HG02938 (cell line): ENCODE measurements at regions not wholly inside any gene's neighbourhood (a gene's known extent, or its start where the extent isn't known, plus 50 kb on each side); places are given as distances from the start of the nearest gene placed in this dataset.
"Not testable (repeated sequence)": the region's sequence is repeated elsewhere in the genome, so short reads cannot be mapped to it uniquely, and the experiment has no call there.

Experiments used
- ATAC-seq: cut with Tn5 transposase; IDR thresholded peaks from one replicate; pipeline ENCODE4 v1.9.1; 2021; ENCODE audit warnings: mild to moderate bottlenecking, moderate library complexity; ENCODE audit not compliant: unreplicated experiment

GRCh38 chr9:63813391-63814021, 1471.5 kb downstream of the FOXD4L5 start:
- ATAC-seq: not testable (repeated sequence)

GRCh38 chr9:63812822-63813221, 1472.2 kb downstream of the FOXD4L5 start:
- ATAC-seq: not testable (repeated sequence)

- ATAC-seq: not testable (repeated sequence)
Observed at GRCh38 chr9:63804205-63804604, 1480.8 kb downstream of the FOXD4L5 start.

- not testable (repeated sequence) for ATAC-seq
Observed at GRCh38 chr9:63794081-63794685, 1490.8 kb downstream of the FOXD4L5 start.

GRCh38 chr9:63787454-63787853, 1497.6 kb downstream of the FOXD4L5 start:
- not testable (repeated sequence) for ATAC-seq

GRCh38 chr9:63785059-63785458, 1500.0 kb downstream of the FOXD4L5 start:
- not testable (repeated sequence) for ATAC-seq

GRCh38 chr9:63784421-63784820, 1500.6 kb downstream of the FOXD4L5 start:
- ATAC-seq: not testable (repeated sequence)

- ATAC-seq: not testable (repeated sequence)
Observed at GRCh38 chr9:63781817-63782439, 1503.1 kb downstream of the FOXD4L5 start.

GRCh38 chr9:63781390-63781789, 1503.6 kb downstream of the FOXD4L5 start:
- peak; percentile 92 for ATAC-seq

GRCh38 chr9:63776220-63776619, 1508.8 kb downstream of the FOXD4L5 start:
- not testable (repeated sequence) for ATAC-seq

- ATAC-seq: not testable (repeated sequence)
Observed at GRCh38 chr9:63775092-63775426, 1510.0 kb downstream of the FOXD4L5 start.

GRCh38 chr9:63774369-63775091, 1510.5 kb downstream of the FOXD4L5 start:
- not testable (repeated sequence) for ATAC-seq

- ATAC-seq: not testable (repeated sequence)
Observed at GRCh38 chr9:63762230-63762629, 1522.8 kb downstream of the FOXD4L5 start.

GRCh38 chr9:63729021-63729420, 1556.0 kb downstream of the FOXD4L5 start:
- ATAC-seq: not testable (repeated sequence)

- ATAC-seq: no peak
Observed at GRCh38 chr9:63728287-63728686, 1556.7 kb downstream of the FOXD4L5 start.

GRCh38 chr9:63708285-63708684, 1576.7 kb downstream of the FOXD4L5 start:
- ATAC-seq: not testable (repeated sequence)

- not testable (repeated sequence) for ATAC-seq
Observed at GRCh38 chr9:63704456-63704855, 1580.6 kb downstream of the FOXD4L5 start.

- not testable (repeated sequence) for ATAC-seq
Observed at GRCh38 chr9:63703670-63704069, 1581.3 kb downstream of the FOXD4L5 start.

- ATAC-seq: not testable (repeated sequence)
Observed at GRCh38 chr9:63703138-63703665, 1581.8 kb downstream of the FOXD4L5 start.
